HT-29 (cell line): ENCODE measurements at regions not wholly inside any gene's neighbourhood (a gene's known extent, or its start where the extent isn't known, plus 50 kb on each side); places are given as distances from the start of the nearest gene placed in this dataset.

ENCODE experiments used
- DNase-seq: peaks from one replicate; pipeline ENCODE4 v3.0.0-alpha.2; 2015; ENCODE audit warnings: low spot score

- no peak for DNase-seq
Measured at GRCh38 chr9:23431459-23431858, 394.6 kb downstream of the ELAVL2 start.

- DNase-seq = no peak
Measured at GRCh38 chr9:23434654-23435053, 391.4 kb downstream of the ELAVL2 start.

- peak; percentile 33 for DNase-seq
Measured at GRCh38 chr9:23438299-23438907, 387.6 kb downstream of the ELAVL2 start.

GRCh38 chr9:23441275-23441674 is 384.8 kb downstream of the ELAVL2 start:
- DNase-seq = no peak

GRCh38 chr9:23444658-23445057 is 381.4 kb downstream of the ELAVL2 start:
- DNase-seq = no peak

GRCh38 chr9:23447166-23447565 is 378.9 kb downstream of the ELAVL2 start:
- no peak for DNase-seq

GRCh38 chr9:23447944-23448343 is 378.1 kb downstream of the ELAVL2 start:
- DNase-seq = no peak

GRCh38 chr9:23451802-23452418 is 374.1 kb downstream of the ELAVL2 start:
- no peak for DNase-seq

GRCh38 chr9:23464275-23464674 is 361.8 kb downstream of the ELAVL2 start:
- DNase-seq = no peak

- DNase-seq = no peak
Measured at GRCh38 chr9:23467276-23467675, 358.8 kb downstream of the ELAVL2 start.

- DNase-seq = no peak
Measured at GRCh38 chr9:23477908-23478307, 348.1 kb downstream of the ELAVL2 start.

- DNase-seq = no peak
Measured at GRCh38 chr9:23483566-23483965, 342.5 kb downstream of the ELAVL2 start.

- peak; percentile 75 for DNase-seq
Measured at GRCh38 chr9:23492126-23493002, 333.7 kb downstream of the ELAVL2 start.

- DNase-seq = no peak
Measured at GRCh38 chr9:23493219-23493618, 332.8 kb downstream of the ELAVL2 start.

GRCh38 chr9:23496489-23497136 is 329.4 kb downstream of the ELAVL2 start:
- no peak for DNase-seq

GRCh38 chr9:23497137-23497504 is 328.9 kb downstream of the ELAVL2 start:
- DNase-seq = no peak

GRCh38 chr9:23502004-23502403 is 324.0 kb downstream of the ELAVL2 start:
- no peak for DNase-seq

- DNase-seq = no peak
Measured at GRCh38 chr9:23522952-23523351, 303.1 kb downstream of the ELAVL2 start.

- no peak for DNase-seq
Measured at GRCh38 chr9:23524607-23525155, 301.4 kb downstream of the ELAVL2 start.

GRCh38 chr9:23526806-23527205 is 299.2 kb downstream of the ELAVL2 start:
- no peak for DNase-seq

- DNase-seq = no peak
Measured at GRCh38 chr9:23532282-23532681, 293.8 kb downstream of the ELAVL2 start.
